IMR-90 (cell line): ENCODE measurements at regions not wholly inside any gene's neighbourhood (a gene's known extent, or its start where the extent isn't known, plus 50 kb on each side); places are given as distances from the start of the nearest gene placed in this dataset.

ENCODE experiments used
- ATAC-seq: fragments of 200-7000 bp; cut with Tn5 transposase; 2 replicates; pipeline ENCODE4 v1.9.1; 2020; ENCODE audit warnings: low read depth, mild to moderate bottlenecking, moderate library complexity
- BruUV-seq: library from RNA; stranded (reverse); fragments of 400-500 nt; replicated peaks from 2 replicates; lab custom pipeline; 2021; lab: Mats Ljungman, UMichigan
- CTCF ChIA-PET: fragments of 300-600 bp; formaldehyde crosslinking; extraction: SDS; loops from one replicate; lab custom pipeline; 2021; ENCODE audit warnings: antibody characterized with exemption; lab: Yijun Ruan, JAX
- POLR2A ChIA-PET: fragments of 300-600 bp; sonication (Branson Sonifier 250); formaldehyde crosslinking; loops from one replicate; lab custom pipeline; 2022; ENCODE audit warnings: antibody characterized with exemption; ENCODE audit not compliant: unreplicated experiment; lab: Charles Lee
- DNase-seq: peaks from one replicate; pipeline ENCODE4 v3.0.0; 2013
- H2AFZ ChIP-seq: replicated peaks from 2 replicates; pipeline ENCODE3; 2013; ENCODE audit warnings: low read length, mild to moderate bottlenecking; ENCODE audit not compliant: poor library complexity
- H2AK5ac ChIP-seq: 2 replicates; pipeline ENCODE4 v1.6.1; 2013; ENCODE audit warnings: low read depth, low read length, inconsistent platforms
- H2AK9ac ChIP-seq: replicated peaks from 2 replicates; pipeline ENCODE3; 2013; ENCODE audit warnings: mild to moderate bottlenecking, low read depth, low read length, moderate library complexity; ENCODE audit not compliant: poor library complexity
- H2BK120ac ChIP-seq: 2 replicates; pipeline ENCODE4 v1.6.1; 2013; ENCODE audit warnings: low read depth, low read length, inconsistent platforms
- H2BK15ac ChIP-seq: 3 replicates; pipeline ENCODE4 v1.6.1; 2013; ENCODE audit warnings: low read depth, low read length, inconsistent platforms
- H2BK20ac ChIP-seq: 2 replicates; pipeline ENCODE4 v1.6.1; 2013; ENCODE audit warnings: low read depth, mild to moderate bottlenecking, inconsistent platforms, low read length, moderate library complexity
- H2BK5ac ChIP-seq: 2 replicates; pipeline ENCODE4 v1.6.1; 2013; ENCODE audit warnings: mild to moderate bottlenecking, low read depth, low read length, inconsistent platforms; ENCODE audit not compliant: poor library complexity, severe bottlenecking
- H3K14ac ChIP-seq: replicated peaks from 2 replicates; pipeline ENCODE4 v1.6.1; 2013; ENCODE audit warnings: low read depth, low read length, inconsistent platforms
- H3K18ac ChIP-seq: 2 replicates; pipeline ENCODE4 v1.6.1; 2013; ENCODE audit warnings: low read depth, low read length, control low read depth
- H3K23ac ChIP-seq: 2 replicates; pipeline ENCODE4 v1.6.1; 2013; ENCODE audit warnings: low read depth, low read length, inconsistent platforms
- H3K27ac ChIP-seq: 2 replicates; pipeline ENCODE4 v1.5.1; 2013; ENCODE audit warnings: mild to moderate bottlenecking, control low read depth, low read length; ENCODE audit not compliant: insufficient read depth
- H3K27me3 ChIP-seq: 2 replicates; pipeline ENCODE4 v1.6.1; 2013; ENCODE audit warnings: low read length; ENCODE audit not compliant: control insufficient read depth, insufficient read depth
- H3K36me3 ChIP-seq: 2 replicates; pipeline ENCODE4 v1.6.1; 2013; ENCODE audit warnings: low read length, mixed read lengths; ENCODE audit not compliant: control insufficient read depth, insufficient read depth
- H3K4ac ChIP-seq: 2 replicates; pipeline ENCODE4 v1.6.1; 2013; ENCODE audit warnings: low read depth, low read length, inconsistent platforms
- H3K4me1 ChIP-seq: 2 replicates; pipeline ENCODE4 v1.6.1; 2013; ENCODE audit warnings: low read length, mixed read lengths; ENCODE audit not compliant: control insufficient read depth, insufficient read depth
- H3K4me2 ChIP-seq: 2 replicates; pipeline ENCODE4 v1.6.1; 2013; ENCODE audit warnings: low read depth, mild to moderate bottlenecking, control low read depth, low read length, moderate library complexity
- H3K4me3 ChIP-seq: 2 replicates; pipeline ENCODE4 v1.5.1; 2013; ENCODE audit warnings: low read depth, mild to moderate bottlenecking, control low read depth, low read length, moderate library complexity; ENCODE audit not compliant: insufficient read depth
- H3K56ac ChIP-seq: 2 replicates; pipeline ENCODE4 v1.6.1; 2013; ENCODE audit warnings: low read length, inconsistent platforms; ENCODE audit not compliant: insufficient read depth; ENCODE audit errors: extremely low read depth
- H3K79me1 ChIP-seq, 2 experiments: 2 replicates each; pipeline ENCODE4 v1.6.1; 2013; ENCODE audit warnings: low read length in 2 of 2, inconsistent platforms in 1 of 2, low read depth in 1 of 2
- H3K9ac ChIP-seq: 2 replicates; pipeline ENCODE4 v1.6.1; 2013; ENCODE audit warnings: low read depth, low read length, control low read depth
- H3K9me1 ChIP-seq: 2 replicates; pipeline ENCODE4 v1.6.1; 2013; ENCODE audit warnings: low read length, inconsistent platforms; ENCODE audit not compliant: insufficient read depth
- H3K9me3 ChIP-seq: 2 replicates; pipeline ENCODE4 v1.6.1; 2013; ENCODE audit warnings: low read length; ENCODE audit not compliant: control insufficient read depth, insufficient read depth
- H4K20me1 ChIP-seq: 2 replicates; pipeline ENCODE4 v1.6.1; 2013; ENCODE audit warnings: low read length, inconsistent platforms; ENCODE audit not compliant: insufficient read depth
- H4K5ac ChIP-seq: 2 replicates; pipeline ENCODE4 v1.6.1; 2013; ENCODE audit warnings: mild to moderate bottlenecking, low read depth, low read length, control low read depth
- H4K8ac ChIP-seq, 2 experiments: 2 replicates each; pipeline ENCODE4 v1.6.1; 2013; ENCODE audit warnings: low read depth in 2 of 2, low read length in 2 of 2, control low read depth in 1 of 2, inconsistent platforms in 1 of 2
- H4K91ac ChIP-seq: 2 replicates; pipeline ENCODE4 v1.6.1; 2013; ENCODE audit warnings: low read depth, low read length, inconsistent platforms; ENCODE audit not compliant: insufficient read depth
- CEBPB ChIP-seq: IDR thresholded peaks from 2 replicates; pipeline ENCODE4 v1.6.1; 2012; ENCODE audit warnings: low read depth, low read length, improper control_type of control experiment
- CHD1 ChIP-seq: IDR thresholded peaks from 2 replicates; pipeline ENCODE4 v1.6.1; 2012; ENCODE audit warnings: low read depth, low read length, improper control_type of control experiment
- FOS ChIP-seq: fragments of 150-350 bp; IDR thresholded peaks from 2 replicates; pipeline ENCODE4 v1.6.1; 2016; ENCODE audit warnings: low read depth, low read length
- MXI1 ChIP-seq: IDR thresholded peaks from 2 replicates; pipeline ENCODE4 v1.6.1; 2012; ENCODE audit warnings: low read depth, mild to moderate bottlenecking, low read length, moderate library complexity, borderline replicate concordance
- RAD21 ChIP-seq: IDR thresholded peaks from 2 replicates; pipeline ENCODE4 v1.6.1; 2012; ENCODE audit warnings: low read length, improper control_type of control experiment
- RFX5 ChIP-seq: IDR thresholded peaks from 2 replicates; pipeline ENCODE4 v1.8.0; 2012; ENCODE audit warnings: low read depth, mild to moderate bottlenecking, low read length, moderate library complexity
- SMC3 ChIP-seq: fragments of 150-350 bp; IDR thresholded peaks from 2 replicates; pipeline ENCODE4 v1.6.1; 2016; ENCODE audit warnings: low read depth, mild to moderate bottlenecking, antibody characterized with exemption, low read length, moderate library complexity
- WGBS, 2 experiments: methylation state at CpG; one replicate each; pipeline versions ENCODE4 v1.1.5 to v1.1.7; 2013; ENCODE audit warnings: missing lambda C conversion rate in 2 of 2; ENCODE audit not compliant: insufficient read length in 1 of 2; ENCODE audit errors: extremely low coverage in 2 of 2; 5-methylcytosine and 5-hydroxymethylcytosine counted together
- dilution Hi-C: fragments of 300-500 bp; cut with HindIII; formaldehyde crosslinking; loops from one replicate; pipeline ENCODE4 v1.14.3; 2018; ENCODE audit warnings: low sequenced_read_pairs; ENCODE audit not compliant: unreplicated experiment
- in situ Hi-C: fragments of 300-500 bp; cut with MboI; formaldehyde crosslinking; loops from 3 replicates; pipeline ENCODE4 v1.14.3; 2019; ENCODE audit warnings: low sequenced_read_pairs, inconsistent platforms, mixed read lengths
- intact Hi-C: fragments of 100-400 bp; cut with micrococcal nuclease; formaldehyde crosslinking; loops from 2 replicates; pipeline ENCODE4 v1.10.0; 2022
- TF ChIP-seq, protein P1 (sequence below): fragments of 150-350 bp; IDR thresholded peaks from 2 replicates; pipeline ENCODE4 v1.6.1; 2016; ENCODE audit warnings: low read depth, mild to moderate bottlenecking, low read length, moderate library complexity, borderline replicate concordance
- TF ChIP-seq, protein P2 (sequence below): conservative IDR thresholded peaks from 2 replicates; pipeline ENCODE4 v1.5.1; 2012; ENCODE audit warnings: mild to moderate bottlenecking, low read depth, low read length, improper control_type of control experiment

DNA sequence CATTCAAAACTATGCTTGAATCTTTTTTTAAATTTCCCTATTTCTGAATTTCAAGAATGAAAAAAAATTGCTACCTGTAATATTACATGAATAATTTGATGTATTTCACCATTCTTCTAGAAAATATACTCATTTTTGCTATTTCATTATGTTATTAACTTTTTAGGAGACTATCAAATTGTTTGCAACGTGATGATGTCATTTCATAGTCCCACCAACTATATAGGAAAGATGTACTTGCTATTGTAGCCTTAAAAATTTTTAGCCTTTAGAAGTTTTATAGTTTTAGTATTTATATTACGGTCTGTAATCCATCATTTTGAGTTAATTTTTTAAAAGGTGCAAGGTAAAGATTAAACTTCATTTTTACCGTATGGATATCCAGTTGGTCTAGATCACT is 81.4 kb upstream of the AHI1 start:
- Histone ChIP-seq H3K9me3 (no peaks in the 10 kb centered on the region), H3K14ac (no peak overlapping the region), H3K9me1 (peaks cover 2% of the 10 kb centered on the region; the same call in 1 of the 2 replicates), H4K20me1 (no peaks in the 10 kb centered on the region), H2AFZ (no peak overlapping the region), H3K18ac (no peak overlapping the region), H3K27me3 (no peaks in the 10 kb centered on the region), H2BK5ac (no peak overlapping the region), H3K4ac (no peak overlapping the region), H2BK120ac (no peak overlapping the region), H3K4me3 (no peak overlapping the region), H3K79me1 (no peaks in the 10 kb centered on the region), H2AK5ac (no peak overlapping the region), H4K8ac (no peak overlapping the region), H3K36me3 (no peaks in the 10 kb centered on the region), H3K27ac (no peak overlapping the region), H3K23ac (no peak overlapping the region), H2AK9ac (no peak overlapping the region), H4K5ac (no peak overlapping the region), H2BK20ac (no peak overlapping the region), H4K91ac (no peak overlapping the region), H3K56ac (no peak overlapping the region), H3K9ac (no peak overlapping the region), H3K4me1 (peaks cover 2% of the 10 kb centered on the region; the same call in 1 of the 2 replicates), H2BK15ac (no peak overlapping the region), H3K4me2 (no peak overlapping the region)
- ATAC-seq (no peak), DNase-seq (no peak)
- no peak for TF ChIP-seq MXI1
- TF ChIP-seq, protein P1, sequence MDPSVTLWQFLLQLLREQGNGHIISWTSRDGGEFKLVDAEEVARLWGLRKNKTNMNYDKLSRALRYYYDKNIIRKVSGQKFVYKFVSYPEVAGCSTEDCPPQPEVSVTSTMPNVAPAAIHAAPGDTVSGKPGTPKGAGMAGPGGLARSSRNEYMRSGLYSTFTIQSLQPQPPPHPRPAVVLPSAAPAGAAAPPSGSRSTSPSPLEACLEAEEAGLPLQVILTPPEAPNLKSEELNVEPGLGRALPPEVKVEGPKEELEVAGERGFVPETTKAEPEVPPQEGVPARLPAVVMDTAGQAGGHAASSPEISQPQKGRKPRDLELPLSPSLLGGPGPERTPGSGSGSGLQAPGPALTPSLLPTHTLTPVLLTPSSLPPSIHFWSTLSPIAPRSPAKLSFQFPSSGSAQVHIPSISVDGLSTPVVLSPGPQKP = no peak
- no peak for TF ChIP-seq FOS
- no peak for TF ChIP-seq CHD1
- TF ChIP-seq CEBPB = no peak
- TF ChIP-seq SMC3 = no peak
- no peak for TF ChIP-seq RFX5
- TF ChIP-seq, protein P2, sequence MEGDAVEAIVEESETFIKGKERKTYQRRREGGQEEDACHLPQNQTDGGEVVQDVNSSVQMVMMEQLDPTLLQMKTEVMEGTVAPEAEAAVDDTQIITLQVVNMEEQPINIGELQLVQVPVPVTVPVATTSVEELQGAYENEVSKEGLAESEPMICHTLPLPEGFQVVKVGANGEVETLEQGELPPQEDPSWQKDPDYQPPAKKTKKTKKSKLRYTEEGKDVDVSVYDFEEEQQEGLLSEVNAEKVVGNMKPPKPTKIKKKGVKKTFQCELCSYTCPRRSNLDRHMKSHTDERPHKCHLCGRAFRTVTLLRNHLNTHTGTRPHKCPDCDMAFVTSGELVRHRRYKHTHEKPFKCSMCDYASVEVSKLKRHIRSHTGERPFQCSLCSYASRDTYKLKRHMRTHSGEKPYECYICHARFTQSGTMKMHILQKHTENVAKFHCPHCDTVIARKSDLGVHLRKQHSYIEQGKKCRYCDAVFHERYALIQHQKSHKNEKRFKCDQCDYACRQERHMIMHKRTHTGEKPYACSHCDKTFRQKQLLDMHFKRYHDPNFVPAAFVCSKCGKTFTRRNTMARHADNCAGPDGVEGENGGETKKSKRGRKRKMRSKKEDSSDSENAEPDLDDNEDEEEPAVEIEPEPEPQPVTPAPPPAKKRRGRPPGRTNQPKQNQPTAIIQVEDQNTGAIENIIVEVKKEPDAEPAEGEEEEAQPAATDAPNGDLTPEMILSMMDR = no peak
- no peak for TF ChIP-seq RAD21
- POLR2A ChIA-PET = no interaction called here
- BruUV-seq = no TSS peak
- WGBS, 2 experiments = no CpG with 5 or more reads among the region's 3 CpGs
- dilution Hi-C loops (no loop called here), in situ Hi-C loops (no loop called here), intact Hi-C loops (loop anchor here (5.0 kb wide), 1 partner anchor 33 kb away; no protein-coding TSS in a partner anchor)
- CTCF ChIA-PET = no interaction called here
